G401.6 (cell line): ENCODE measurements at regions not wholly inside any gene's neighbourhood (a gene's known extent, or its start where the extent isn't known, plus 50 kb on each side); places are given as distances from the start of the nearest gene placed in this dataset.

Experiments used
- FAIRE-seq: peaks from 2 replicates; lab custom pipeline; 2012; peaks lifted over from hg19 to GRCh38; lab: Jason Lieb, UNC

GRCh38 chr6:138714493-138714892, 59.1 kb upstream of the CCDC28A start:
- FAIRE-seq, result no peak

DNA sequence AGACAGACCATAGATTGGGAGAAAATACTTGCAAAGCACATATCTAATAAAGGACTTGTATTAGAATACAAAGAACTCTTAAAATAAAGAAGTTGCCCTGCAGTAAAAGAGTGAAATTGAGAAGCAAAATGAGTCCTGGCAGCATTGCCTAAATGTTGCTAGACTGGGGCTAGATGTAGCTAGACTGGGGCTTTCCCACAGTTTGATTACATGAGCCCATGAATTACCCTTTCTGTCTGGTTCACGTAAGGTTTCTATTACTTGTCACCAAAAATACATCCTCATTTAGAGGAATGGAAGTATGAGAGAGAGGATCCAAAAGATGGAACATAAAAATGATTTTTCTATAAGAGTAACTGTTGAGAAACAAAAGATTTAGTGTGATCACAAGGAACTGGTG, 57.6 kb upstream of the CCDC28A start:
- FAIRE-seq, result no peak

DNA sequence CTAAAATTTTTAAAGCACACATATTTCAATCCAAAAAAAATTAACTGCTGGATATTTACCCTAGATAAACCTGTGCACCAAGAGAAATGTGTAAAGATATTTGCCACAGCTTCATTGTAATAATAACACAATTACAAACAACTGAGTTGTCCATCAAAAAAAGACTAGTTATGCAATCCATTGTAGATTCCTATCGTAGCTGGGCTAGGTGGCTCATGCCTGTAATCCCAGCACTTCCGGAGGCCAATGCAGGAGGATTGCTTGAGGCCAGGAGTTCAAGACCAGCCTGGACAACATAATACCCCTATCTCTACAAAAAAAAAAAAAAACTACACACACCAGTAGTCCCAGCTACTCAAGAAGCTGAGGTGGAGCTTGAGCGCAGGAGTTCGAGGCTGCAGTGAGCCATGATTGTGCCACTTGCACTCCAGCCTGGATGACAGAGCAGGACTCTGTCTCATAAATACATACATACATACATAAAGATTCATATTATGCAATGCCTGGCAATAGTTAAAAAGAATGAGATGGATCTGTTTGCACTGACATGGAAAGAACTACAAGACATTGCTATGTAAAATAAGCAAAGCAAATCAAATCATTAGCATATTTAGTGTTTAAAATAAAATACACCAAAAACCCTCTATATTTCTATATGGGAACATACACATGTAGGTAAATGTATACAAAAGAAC, 56.5 kb upstream of the CCDC28A start:
- FAIRE-seq, result no peak

GRCh38 chr6:138719011-138719635, 54.4 kb upstream of the CCDC28A start:
- no peak for FAIRE-seq

DNA sequence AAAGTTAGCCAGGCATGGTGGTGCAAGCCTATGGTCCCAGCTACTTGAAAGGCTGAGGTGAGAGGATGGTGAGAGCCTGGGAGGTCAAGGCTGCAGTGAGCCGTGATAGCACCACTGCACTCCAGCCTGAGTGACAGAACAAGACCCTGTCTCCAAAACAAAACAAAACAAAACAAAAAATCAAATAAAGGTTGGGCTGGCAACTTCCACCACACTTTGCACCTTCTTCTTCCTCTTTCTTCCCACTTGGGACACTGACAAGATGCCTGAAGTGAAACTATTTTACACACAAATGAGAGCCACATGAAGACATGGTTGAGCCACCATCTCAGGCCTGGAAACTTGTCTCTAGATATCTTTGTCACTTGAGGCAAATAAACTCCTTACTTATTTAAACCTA, 53.8 kb upstream of the CCDC28A start:
- FAIRE-seq, result no peak

DNA sequence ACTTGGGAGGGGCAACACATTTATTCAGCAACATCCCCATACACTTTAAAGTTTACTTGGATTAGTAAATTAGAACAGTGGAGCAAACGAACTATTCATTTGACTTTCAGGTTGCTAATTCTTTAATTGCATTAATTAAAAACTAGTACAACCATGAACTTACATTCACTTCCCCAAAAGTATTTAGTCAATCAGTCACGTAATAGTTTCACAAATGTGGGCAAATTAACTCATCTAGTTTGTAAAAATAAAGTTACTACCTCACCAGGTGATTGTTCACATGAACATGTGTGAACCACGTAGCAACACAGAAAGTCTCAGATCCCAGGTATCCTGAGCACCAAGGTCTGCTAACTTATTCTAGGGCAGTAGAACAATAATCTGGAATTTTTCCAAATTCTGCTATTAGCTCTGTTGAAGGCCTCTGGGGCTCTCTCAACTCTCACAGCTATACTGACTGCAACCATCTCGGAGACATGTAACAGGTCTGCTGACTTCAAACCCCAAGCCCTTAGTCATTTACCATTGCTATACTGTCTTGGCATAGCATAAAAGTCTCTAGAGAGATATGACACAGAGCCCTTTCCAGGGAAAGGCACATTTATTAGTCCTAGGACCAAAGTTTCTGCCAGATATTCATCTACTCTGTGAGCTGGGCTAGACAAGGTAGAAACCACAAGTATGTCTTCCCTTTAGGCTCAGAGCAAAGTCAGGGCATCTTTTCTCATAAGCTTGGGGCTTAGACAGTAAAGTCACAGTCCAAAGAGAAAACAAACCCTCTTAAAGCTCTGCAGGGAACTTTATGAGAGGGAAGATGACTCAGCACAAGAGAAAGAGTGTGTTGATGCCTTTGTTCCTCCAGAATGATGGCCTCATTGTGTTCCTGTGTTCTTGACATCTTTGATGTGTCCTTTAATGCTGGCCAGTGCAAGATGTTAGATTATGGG, 50.9 kb upstream of the CCDC28A start:
- FAIRE-seq, result no peak
